ENCODE measurements at regions not wholly inside any gene's neighbourhood (a gene's known extent, or its start where the extent isn't known, plus 50 kb on each side); places are given as distances from the start of the nearest gene placed in this dataset.

DNA sequence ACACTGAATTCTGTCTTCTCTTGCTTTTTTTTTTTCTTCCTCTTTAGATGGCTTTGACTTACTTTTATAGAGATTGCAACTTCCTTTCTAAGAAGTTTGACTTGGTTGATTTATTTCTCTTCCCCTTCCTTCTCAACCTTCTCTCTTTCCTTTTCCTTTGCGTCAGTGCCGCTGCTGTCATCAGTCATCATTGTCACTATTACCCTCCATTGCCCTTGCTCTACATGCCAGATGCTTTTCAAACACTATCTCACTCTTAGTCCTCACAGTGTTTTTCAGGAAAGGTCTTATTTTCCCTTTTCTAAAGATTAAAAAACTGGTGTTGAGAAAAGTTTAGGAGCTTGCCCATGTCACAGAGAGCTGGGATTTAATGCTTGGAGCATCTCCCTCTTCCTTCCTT, 74.7 kb upstream of the C11orf87 start:
- no peak for TF ChIP-seq CTCF (IDR thresholded peaks at IDR 0.05; ENCODE audit: borderline replicate concordance, extremely low read depth, low read length, poor library complexity, severe bottlenecking)
- TF ChIP-seq EZH2 (IDR thresholded peaks at IDR 0.05; ENCODE audit: borderline replicate concordance, low read depth, low read length, severe bottlenecking): no peak
